Upper lobe of right lung (tissue), 1 donor: ENCODE measurements at regions not wholly inside any gene's neighbourhood (a gene's known extent, or its start where the extent isn't known, plus 50 kb on each side); places are given as distances from the start of the nearest gene placed in this dataset.

Experiments used
- ATAC-seq: fragments of 200-7000 bp; cut with Tn5 transposase; one replicate; pipeline ENCODE4 v1.9.1; 2020; ENCODE audit warnings: mild to moderate bottlenecking, moderate library complexity
- DNase-seq: peaks from one replicate; pipeline ENCODE4 v3.0.0-alpha.2; 2020
- H3K27ac ChIP-seq: fragments of 200-600 bp; one replicate; pipeline ENCODE4 v1.8.0; 2022
- H3K27me3 ChIP-seq: fragments of 200-600 bp; one replicate; pipeline ENCODE4 v1.8.0; 2022; ENCODE audit warnings: mild to moderate bottlenecking
- H3K36me3 ChIP-seq: fragments of 200-600 bp; one replicate; pipeline ENCODE4 v1.8.0; 2022
- H3K4me1 ChIP-seq: fragments of 200-600 bp; one replicate; pipeline ENCODE4 v1.8.0; 2022
- H3K4me3 ChIP-seq: fragments of 200-600 bp; one replicate; pipeline ENCODE4 v1.8.0; 2022; ENCODE audit warnings: mild to moderate bottlenecking
- H3K9me3 ChIP-seq: fragments of 200-600 bp; one replicate; pipeline ENCODE4 v1.8.0; 2022
- intact Hi-C: fragments of 100-400 bp; cut with DNase I; formaldehyde crosslinking; loops from one replicate; pipeline ENCODE4 v1.11.0; 2022
- TF ChIP-seq, protein P1 (sequence below): fragments of 200-600 bp; IDR thresholded peaks from one replicate; pipeline ENCODE4 v1.8.0; 2022; ENCODE audit warnings: antibody characterized with exemption
- donor health status: DM: no; HTN: yes; CAD: no; lungs with severe emphysema.

- TF ChIP-seq, protein P1, sequence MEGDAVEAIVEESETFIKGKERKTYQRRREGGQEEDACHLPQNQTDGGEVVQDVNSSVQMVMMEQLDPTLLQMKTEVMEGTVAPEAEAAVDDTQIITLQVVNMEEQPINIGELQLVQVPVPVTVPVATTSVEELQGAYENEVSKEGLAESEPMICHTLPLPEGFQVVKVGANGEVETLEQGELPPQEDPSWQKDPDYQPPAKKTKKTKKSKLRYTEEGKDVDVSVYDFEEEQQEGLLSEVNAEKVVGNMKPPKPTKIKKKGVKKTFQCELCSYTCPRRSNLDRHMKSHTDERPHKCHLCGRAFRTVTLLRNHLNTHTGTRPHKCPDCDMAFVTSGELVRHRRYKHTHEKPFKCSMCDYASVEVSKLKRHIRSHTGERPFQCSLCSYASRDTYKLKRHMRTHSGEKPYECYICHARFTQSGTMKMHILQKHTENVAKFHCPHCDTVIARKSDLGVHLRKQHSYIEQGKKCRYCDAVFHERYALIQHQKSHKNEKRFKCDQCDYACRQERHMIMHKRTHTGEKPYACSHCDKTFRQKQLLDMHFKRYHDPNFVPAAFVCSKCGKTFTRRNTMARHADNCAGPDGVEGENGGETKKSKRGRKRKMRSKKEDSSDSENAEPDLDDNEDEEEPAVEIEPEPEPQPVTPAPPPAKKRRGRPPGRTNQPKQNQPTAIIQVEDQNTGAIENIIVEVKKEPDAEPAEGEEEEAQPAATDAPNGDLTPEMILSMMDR: no peak
- Histone ChIP-seq H3K4me1 (no peaks in the 10 kb centered on the region), H3K27me3 (no peaks in the 10 kb centered on the region), H3K27ac (no peak overlapping the region), H3K9me3 (no peaks in the 10 kb centered on the region), H3K36me3 (no peaks in the 10 kb centered on the region), H3K4me3 (no peak overlapping the region)
- intact Hi-C loops: no loop called here
- DNase-seq (no peak), ATAC-seq (no peak)
These were observed 80.1 kb upstream of the TYRP1 start for GRCh38 chr9:12613071-12613470.

DNA sequence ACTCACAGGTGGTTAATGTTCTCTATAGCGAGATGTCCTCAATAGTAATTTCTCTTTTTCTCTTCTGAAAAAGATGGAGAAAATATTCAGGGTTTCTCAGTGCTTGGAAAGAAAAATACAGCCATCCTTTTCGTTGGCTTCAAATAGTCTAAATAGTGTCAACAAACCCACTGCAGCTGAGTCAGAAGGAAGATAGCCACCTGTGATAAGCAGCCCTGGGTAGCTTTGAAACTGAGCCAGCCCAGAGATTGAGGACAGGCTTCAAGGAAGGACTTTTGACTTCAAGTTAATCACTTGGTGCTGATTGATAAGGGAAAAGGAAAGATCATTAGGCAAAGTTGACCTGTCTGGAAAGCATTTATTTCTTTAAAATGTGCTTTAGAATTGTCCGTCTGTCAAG lies 78.7 kb upstream of the TYRP1 start:
- TF ChIP-seq, protein P1: no peak
- Histone ChIP-seq H3K9me3 (no peaks in the 10 kb centered on the region), H3K27me3 (no peaks in the 10 kb centered on the region), H3K36me3 (no peaks in the 10 kb centered on the region), H3K4me3 (no peak overlapping the region), H3K4me1 (no peaks in the 10 kb centered on the region), H3K27ac (no peak overlapping the region)
- DNase-seq: no peak
- intact Hi-C loops: no loop called here
- ATAC-seq: no peak

GRCh38 chr9:12618956-12619355 lies 74.2 kb upstream of the TYRP1 start:
- H3K36me3 ChIP-seq: no peaks in the 10 kb centered on the region
- DNase-seq: no peak
- H3K9me3 ChIP-seq: no peaks in the 10 kb centered on the region
- ATAC-seq: no peak
- TF ChIP-seq, protein P1: no peak
- no peak overlapping the region for H3K27ac ChIP-seq
- H3K27me3 ChIP-seq: no peaks in the 10 kb centered on the region
- H3K4me3 ChIP-seq: no peak overlapping the region
- intact Hi-C loops: no loop called here
- no peaks in the 10 kb centered on the region for H3K4me1 ChIP-seq

- no peak for DNase-seq
- no peak for ATAC-seq
- H3K4me1 ChIP-seq: no peaks in the 10 kb centered on the region
- TF ChIP-seq, protein P1: no peak
- no peaks in the 10 kb centered on the region for H3K36me3 ChIP-seq
- intact Hi-C loops: no loop called here
- H3K4me3 ChIP-seq: no peak overlapping the region
- no peaks in the 10 kb centered on the region for H3K9me3 ChIP-seq
- no peak overlapping the region for H3K27ac ChIP-seq
- no peaks in the 10 kb centered on the region for H3K27me3 ChIP-seq
These were observed 67.3 kb upstream of the TYRP1 start for GRCh38 chr9:12625844-12626243.

DNA sequence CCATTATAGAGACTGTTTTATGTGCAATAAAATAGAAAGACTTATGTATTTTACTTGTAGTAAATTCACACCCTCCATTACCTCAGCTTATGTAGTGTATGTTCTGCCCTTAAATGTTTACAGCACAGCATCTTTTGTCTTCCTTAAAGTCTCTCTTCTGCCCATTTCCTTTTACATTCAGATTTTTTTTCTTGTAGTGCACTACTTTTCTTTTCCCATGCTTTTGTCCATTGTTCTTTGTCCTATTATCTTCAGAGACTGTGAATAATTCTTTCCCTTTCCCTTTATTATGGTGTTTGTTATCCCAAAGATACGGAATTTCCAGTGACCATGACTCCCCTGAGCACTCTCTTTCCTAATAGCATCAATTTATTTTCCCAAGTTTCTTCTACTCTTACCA lies 66.1 kb upstream of the TYRP1 start:
- intact Hi-C loops: no loop called here
- ATAC-seq (no peak), DNase-seq (no peak)
- Histone ChIP-seq H3K4me3 (no peak overlapping the region), H3K27me3 (no peaks in the 10 kb centered on the region), H3K36me3 (no peaks in the 10 kb centered on the region), H3K9me3 (no peaks in the 10 kb centered on the region), H3K4me1 (no peaks in the 10 kb centered on the region), H3K27ac (no peak overlapping the region)
- TF ChIP-seq, protein P1: no peak

DNA sequence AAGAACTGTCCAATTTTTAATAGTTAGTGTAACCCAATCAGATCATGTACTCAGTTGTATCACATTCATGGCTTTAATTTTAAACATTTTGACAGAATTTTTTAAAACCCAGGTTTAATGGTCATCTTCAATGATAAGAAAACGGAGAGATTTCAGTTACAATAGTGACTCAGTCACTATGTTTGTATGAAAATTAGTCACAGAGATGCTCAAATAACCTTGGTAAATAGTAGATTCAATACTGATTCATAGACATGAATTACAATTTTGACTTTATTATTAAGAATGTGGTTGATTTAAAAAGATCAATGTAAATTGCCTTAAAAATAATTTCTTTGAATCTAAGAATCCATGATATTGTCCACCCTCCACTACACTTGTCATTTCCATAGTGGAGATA lies 64.6 kb upstream of the TYRP1 start:
- no peaks in the 10 kb centered on the region for H3K9me3 ChIP-seq
- ATAC-seq (no peak), DNase-seq (no peak)
- H3K36me3 ChIP-seq: no peaks in the 10 kb centered on the region
- H3K4me3 ChIP-seq: no peak overlapping the region
- TF ChIP-seq, protein P1: no peak
- intact Hi-C loops: no loop called here
- H3K27me3 ChIP-seq: no peaks in the 10 kb centered on the region
- no peaks in the 10 kb centered on the region for H3K4me1 ChIP-seq
- no peak overlapping the region for H3K27ac ChIP-seq
